GM12878 (cell line): ENCODE measurements at regions not wholly inside any gene's neighbourhood (a gene's known extent, or its start where the extent isn't known, plus 50 kb on each side); places are given as distances from the start of the nearest gene placed in this dataset.

ENCODE experiments used
- ATAC-seq: fragments of 200-7000 bp; cut with Tn5 transposase; 3 replicates; pipeline ENCODE4 v1.9.1; 2020; ENCODE audit warnings: mild to moderate bottlenecking, moderate library complexity
- BruUV-seq: library from RNA; stranded (reverse); fragments of 400-500 nt; replicated peaks from 2 replicates; lab custom pipeline; 2021; lab: Mats Ljungman, UMichigan
- CTCF ChIA-PET: fragments of 300-600 bp; sonication (Branson Sonifier 250); formaldehyde crosslinking; extraction: SDS; loops from one replicate; lab custom pipeline; 2021; ENCODE audit warnings: inconsistent platforms; lab: Yijun Ruan, JAX
- POLR2A ChIA-PET: fragments of 350-600 bp; formaldehyde crosslinking; extraction: SDS; loops from one replicate; lab custom pipeline; 2021; ENCODE audit warnings: inconsistent platforms; lab: Charles Lee
- RAD21 ChIA-PET: fragments of 300-600 bp; sonication (Branson Sonifier 250); formaldehyde crosslinking; loops from one replicate; lab custom pipeline; 2023; ENCODE audit warnings: antibody characterized with exemption; ENCODE audit not compliant: unreplicated experiment; lab: Charles Lee
- SMC1A ChIA-PET: fragments of 300-600 bp; sonication (Branson Sonifier 250); formaldehyde crosslinking; loops from one replicate; lab custom pipeline; 2023; ENCODE audit not compliant: unreplicated experiment, uncharacterized antibody; lab: Charles Lee
- DNase-seq: peaks from one replicate; pipeline ENCODE4 v3.0.0-alpha.2; 2011; ENCODE audit warnings: low read depth, low spot score
- FAIRE-seq: peaks from 3 replicates; lab custom pipeline; 2011; peaks lifted over from hg19 to GRCh38; lab: Jason Lieb, UNC
- H2AFZ ChIP-seq: 2 replicates; pipeline ENCODE4 v1.6.0; 2011; ENCODE audit warnings: low read depth, low read length, control low read depth; ENCODE audit not compliant: control insufficient read depth
- H3K27ac ChIP-seq: 2 replicates; pipeline ENCODE4 v1.5.1; 2011; ENCODE audit warnings: control low read depth; ENCODE audit not compliant: control insufficient read depth, insufficient read depth
- H3K27me3 ChIP-seq, 2 experiments: replicated peaks in 1 of 2; 2 replicates each; pipeline versions ENCODE4 v1.6.0 to v1.6.1; 2011; ENCODE audit warnings: low read length in 1 of 2; ENCODE audit not compliant: control insufficient read depth in 2 of 2, insufficient read depth in 2 of 2
- H3K36me3 ChIP-seq, 2 experiments: 2 replicates each; pipeline ENCODE4 v1.5.1; 2011; ENCODE audit warnings: low read length in 1 of 2; ENCODE audit not compliant: control insufficient read depth in 2 of 2, insufficient read depth in 2 of 2
- H3K4me1 ChIP-seq: 2 replicates; pipeline ENCODE4 v1.6.1; 2011; ENCODE audit warnings: mild to moderate bottlenecking, low read length, moderate library complexity, mixed read lengths; ENCODE audit not compliant: control insufficient read depth, insufficient read depth
- H3K4me2 ChIP-seq: 2 replicates; pipeline ENCODE4 v1.6.0; 2011; ENCODE audit warnings: control low read depth; ENCODE audit not compliant: control insufficient read depth, insufficient read depth
- H3K4me3 ChIP-seq: fragments of 200-600 bp; sonication (generic); 2 replicates; pipeline ENCODE4 v1.5.1; 2016
- H3K79me2 ChIP-seq: 2 replicates; pipeline ENCODE4 v1.6.0; 2011; ENCODE audit warnings: low read length; ENCODE audit not compliant: control insufficient read depth, insufficient read depth
- H3K9ac ChIP-seq: 2 replicates; pipeline ENCODE4 v1.8.0; 2011; ENCODE audit warnings: low read length, control low read depth, mixed read lengths; ENCODE audit not compliant: control insufficient read depth, insufficient read depth
- H3K9me3 ChIP-seq: replicated peaks from 3 replicates; pipeline ENCODE4 v1.5.1; 2011; ENCODE audit warnings: mild to moderate bottlenecking, low read length; ENCODE audit not compliant: control insufficient read depth, insufficient read depth
- H4K20me1 ChIP-seq: 2 replicates; pipeline ENCODE4 v1.6.0; 2011; ENCODE audit not compliant: control insufficient read depth, insufficient read depth
- CBX3 ChIP-seq: fragments of 200-600 bp; sonication (generic); IDR thresholded peaks from 2 replicates; pipeline ENCODE4 v1.6.1; 2016; ENCODE audit warnings: low read depth, borderline replicate concordance
- MTA3 ChIP-seq: IDR thresholded peaks from 2 replicates; pipeline ENCODE4 v1.6.1; 2012; ENCODE audit warnings: low read length, inconsistent platforms, borderline replicate concordance
- NR2C1 ChIP-seq: fragments of 450-650 bp; IDR thresholded peaks from 2 replicates; pipeline ENCODE4 v1.6.1; 2017; ENCODE audit warnings: antibody characterized with exemption, mild to moderate bottlenecking, moderate library complexity
- RAD21 ChIP-seq: IDR thresholded peaks from 2 replicates; pipeline ENCODE4 v1.6.1; 2011; ENCODE audit warnings: mild to moderate bottlenecking, low read depth, low read length, moderate library complexity; ENCODE audit not compliant: insufficient read depth
- SMC3 ChIP-seq: IDR thresholded peaks from 2 replicates; pipeline ENCODE4 v1.6.1; 2011; ENCODE audit warnings: low read length, improper control_type of control experiment, borderline replicate concordance
- TCF7 ChIP-seq: IDR thresholded peaks from 2 replicates; pipeline ENCODE4 v1.6.1; 2014; ENCODE audit warnings: antibody characterized with exemption, borderline replicate concordance
- ZNF24 ChIP-seq: fragments of 450-650 bp; IDR thresholded peaks from 2 replicates; pipeline ENCODE4 v1.6.1; 2017; ENCODE audit warnings: antibody characterized with exemption, mild to moderate bottlenecking
- WGBS: methylation state at CpG from one replicate; pipeline ENCODE4 v1.1.6; 2016; ENCODE audit warnings: low lambda C conversion rate; ENCODE audit not compliant: insufficient replicate concordance, insufficient coverage; ENCODE audit errors: missing lambda C conversion rate; 5-methylcytosine and 5-hydroxymethylcytosine counted together
- in situ Hi-C: fragments of 300-500 bp; cut with MboI; formaldehyde crosslinking; loops from 9 replicates; pipeline ENCODE4 v1.14.3; 2018; ENCODE audit warnings: mixed read lengths
- intact Hi-C: fragments of 100-400 bp; cut with micrococcal nuclease; formaldehyde crosslinking; loops from one replicate; pipeline ENCODE4 v1.14.2; 2022; ENCODE audit not compliant: unreplicated experiment
- TF ChIP-seq, protein P1 (sequence below): IDR thresholded peaks from 2 replicates; pipeline ENCODE4 v1.6.1; 2012; ENCODE audit warnings: improper control_type of control experiment, low read depth, low read length; ENCODE audit not compliant: insufficient replicate concordance
- TF ChIP-seq, protein P2 (sequence below), 3 experiments: IDR thresholded peaks in 2 of 3; conservative IDR thresholded peaks in 1 of 3; 2 replicates each; pipeline ENCODE4 v1.5.1; 2011; ENCODE audit warnings: low read depth in 3 of 3, low read length in 3 of 3, mild to moderate bottlenecking in 3 of 3, control low read depth in 2 of 3, moderate library complexity in 2 of 3, inconsistent platforms in 1 of 3, mixed read lengths in 1 of 3; ENCODE audit not compliant: control insufficient read depth in 2 of 3, insufficient read depth in 1 of 3; ENCODE audit errors: extremely low read depth in 1 of 3

GRCh38 chr11:59263225-59263894 is 50.6 kb upstream of the MPEG1 start:
- RAD21 ChIA-PET, result interaction anchor here (0.6 to 2.4 kb wide), 6 partner anchors 9 to 167 kb away, joined by 3 to 10 read pairs (median 4); partner anchors contain the start of gene DTX4
- CTCF ChIA-PET, result interaction anchor here (0.6 to 7.5 kb wide), 11 partner anchors 11 to 167 kb away, joined by 3 to 63 read pairs (median 10); partner anchors contain the start of gene DTX4
- H3K9me3 ChIP-seq, result no peaks in the 10 kb centered on the region; the same call in 2 of the 3 replicates
- 67% methylated on average over 9 of the region's 9 CpGs for WGBS
- no peak overlapping the region for H3K4me2 ChIP-seq
- peaks cover 30% of the 10 kb centered on the region for H3K4me1 ChIP-seq
- POLR2A ChIA-PET, result interaction anchor here (2.1 kb wide), 1 partner anchor 9 kb away, joined by 4 read pairs; no protein-coding TSS in a partner anchor
- H4K20me1 ChIP-seq, result no peaks in the 10 kb centered on the region
- no peak for DNase-seq
- H3K27ac ChIP-seq, result no peak overlapping the region
- no peak overlapping the region for H3K4me3 ChIP-seq
- SMC1A ChIA-PET, result interaction anchor here (1.4 to 2.9 kb wide), 5 partner anchors 9 to 166 kb away, joined by 4 to 12 read pairs (median 7); no protein-coding TSS in a partner anchor
- TF ChIP-seq NR2C1 (no peak), ZNF24 (no peak), CBX3 (no peak), TCF7 (no peak), RAD21 (peak; percentile 82), SMC3 (peak; percentile 65), MTA3 (no peak)
- TF ChIP-seq, protein P1, sequence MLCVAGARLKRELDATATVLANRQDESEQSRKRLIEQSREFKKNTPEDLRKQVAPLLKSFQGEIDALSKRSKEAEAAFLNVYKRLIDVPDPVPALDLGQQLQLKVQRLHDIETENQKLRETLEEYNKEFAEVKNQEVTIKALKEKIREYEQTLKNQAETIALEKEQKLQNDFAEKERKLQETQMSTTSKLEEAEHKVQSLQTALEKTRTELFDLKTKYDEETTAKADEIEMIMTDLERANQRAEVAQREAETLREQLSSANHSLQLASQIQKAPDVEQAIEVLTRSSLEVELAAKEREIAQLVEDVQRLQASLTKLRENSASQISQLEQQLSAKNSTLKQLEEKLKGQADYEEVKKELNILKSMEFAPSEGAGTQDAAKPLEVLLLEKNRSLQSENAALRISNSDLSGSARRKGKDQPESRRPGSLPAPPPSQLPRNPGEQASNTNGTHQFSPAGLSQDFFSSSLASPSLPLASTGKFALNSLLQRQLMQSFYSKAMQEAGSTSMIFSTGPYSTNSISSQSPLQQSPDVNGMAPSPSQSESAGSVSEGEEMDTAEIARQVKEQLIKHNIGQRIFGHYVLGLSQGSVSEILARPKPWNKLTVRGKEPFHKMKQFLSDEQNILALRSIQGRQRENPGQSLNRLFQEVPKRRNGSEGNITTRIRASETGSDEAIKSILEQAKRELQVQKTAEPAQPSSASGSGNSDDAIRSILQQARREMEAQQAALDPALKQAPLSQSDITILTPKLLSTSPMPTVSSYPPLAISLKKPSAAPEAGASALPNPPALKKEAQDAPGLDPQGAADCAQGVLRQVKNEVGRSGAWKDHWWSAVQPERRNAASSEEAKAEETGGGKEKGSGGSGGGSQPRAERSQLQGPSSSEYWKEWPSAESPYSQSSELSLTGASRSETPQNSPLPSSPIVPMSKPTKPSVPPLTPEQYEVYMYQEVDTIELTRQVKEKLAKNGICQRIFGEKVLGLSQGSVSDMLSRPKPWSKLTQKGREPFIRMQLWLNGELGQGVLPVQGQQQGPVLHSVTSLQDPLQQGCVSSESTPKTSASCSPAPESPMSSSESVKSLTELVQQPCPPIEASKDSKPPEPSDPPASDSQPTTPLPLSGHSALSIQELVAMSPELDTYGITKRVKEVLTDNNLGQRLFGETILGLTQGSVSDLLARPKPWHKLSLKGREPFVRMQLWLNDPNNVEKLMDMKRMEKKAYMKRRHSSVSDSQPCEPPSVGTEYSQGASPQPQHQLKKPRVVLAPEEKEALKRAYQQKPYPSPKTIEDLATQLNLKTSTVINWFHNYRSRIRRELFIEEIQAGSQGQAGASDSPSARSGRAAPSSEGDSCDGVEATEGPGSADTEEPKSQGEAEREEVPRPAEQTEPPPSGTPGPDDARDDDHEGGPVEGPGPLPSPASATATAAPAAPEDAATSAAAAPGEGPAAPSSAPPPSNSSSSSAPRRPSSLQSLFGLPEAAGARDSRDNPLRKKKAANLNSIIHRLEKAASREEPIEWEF, result no peak
- TF ChIP-seq, protein P2, sequence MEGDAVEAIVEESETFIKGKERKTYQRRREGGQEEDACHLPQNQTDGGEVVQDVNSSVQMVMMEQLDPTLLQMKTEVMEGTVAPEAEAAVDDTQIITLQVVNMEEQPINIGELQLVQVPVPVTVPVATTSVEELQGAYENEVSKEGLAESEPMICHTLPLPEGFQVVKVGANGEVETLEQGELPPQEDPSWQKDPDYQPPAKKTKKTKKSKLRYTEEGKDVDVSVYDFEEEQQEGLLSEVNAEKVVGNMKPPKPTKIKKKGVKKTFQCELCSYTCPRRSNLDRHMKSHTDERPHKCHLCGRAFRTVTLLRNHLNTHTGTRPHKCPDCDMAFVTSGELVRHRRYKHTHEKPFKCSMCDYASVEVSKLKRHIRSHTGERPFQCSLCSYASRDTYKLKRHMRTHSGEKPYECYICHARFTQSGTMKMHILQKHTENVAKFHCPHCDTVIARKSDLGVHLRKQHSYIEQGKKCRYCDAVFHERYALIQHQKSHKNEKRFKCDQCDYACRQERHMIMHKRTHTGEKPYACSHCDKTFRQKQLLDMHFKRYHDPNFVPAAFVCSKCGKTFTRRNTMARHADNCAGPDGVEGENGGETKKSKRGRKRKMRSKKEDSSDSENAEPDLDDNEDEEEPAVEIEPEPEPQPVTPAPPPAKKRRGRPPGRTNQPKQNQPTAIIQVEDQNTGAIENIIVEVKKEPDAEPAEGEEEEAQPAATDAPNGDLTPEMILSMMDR (IDR thresholded peaks at IDR 0.05 in 2 of 3, conservative IDR thresholded peaks at IDR 0.05 in 1 of 3; ENCODE audit: control insufficient read depth in 2 of 3, extremely low read depth in 1 of 3, insufficient read depth in 1 of 3, low read depth in 3 of 3, low read length in 3 of 3), result peak; percentile 56 to 71 (median 58)
- H2AFZ ChIP-seq, result no peak overlapping the region
- H3K79me2 ChIP-seq, result no peaks in the 10 kb centered on the region
- peak; percentile 53 for ATAC-seq
- H3K36me3 ChIP-seq, result no peaks in the 10 kb centered on the region
- no peak overlapping the region for H3K9ac ChIP-seq
- no peaks in the 10 kb centered on the region for H3K27me3 ChIP-seq
- FAIRE-seq, result no peak
- in situ Hi-C loops (no loop called here), intact Hi-C loops (loop anchor here (1.0 kb wide), 2 partner anchors 21 to 167 kb away; no protein-coding TSS in a partner anchor)
- no TSS peak for BruUV-seq
